ENCODE measurements at regions not wholly inside any gene's neighbourhood (a gene's known extent, or its start where the extent isn't known, plus 50 kb on each side); places are given as distances from the start of the nearest gene placed in this dataset.

GRCh38 chr4:111405989-111406388 is 739.3 kb upstream of the FAM241A start:
- TF ChIP-seq CTCF (conservative IDR thresholded peaks at IDR 0.05; ENCODE audit: control insufficient read depth, insufficient read depth, low read depth, low read length) = no peak
- peak; percentile 31 for DNase-seq (ENCODE audit: low read depth)
- no peak overlapping the region for H3K4me3 ChIP-seq (ENCODE audit: control insufficient read depth, low read depth, low read length)

- no peak for TF ChIP-seq CTCF (conservative IDR thresholded peaks at IDR 0.05; ENCODE audit: control insufficient read depth, insufficient read depth, low read depth, low read length)
- no peak for DNase-seq (ENCODE audit: low read depth)
- no peak overlapping the region for H3K4me3 ChIP-seq (ENCODE audit: control insufficient read depth, low read depth, low read length)
These were observed 734.7 kb upstream of the FAM241A start for GRCh38 chr4:111410571-111410970.

DNA sequence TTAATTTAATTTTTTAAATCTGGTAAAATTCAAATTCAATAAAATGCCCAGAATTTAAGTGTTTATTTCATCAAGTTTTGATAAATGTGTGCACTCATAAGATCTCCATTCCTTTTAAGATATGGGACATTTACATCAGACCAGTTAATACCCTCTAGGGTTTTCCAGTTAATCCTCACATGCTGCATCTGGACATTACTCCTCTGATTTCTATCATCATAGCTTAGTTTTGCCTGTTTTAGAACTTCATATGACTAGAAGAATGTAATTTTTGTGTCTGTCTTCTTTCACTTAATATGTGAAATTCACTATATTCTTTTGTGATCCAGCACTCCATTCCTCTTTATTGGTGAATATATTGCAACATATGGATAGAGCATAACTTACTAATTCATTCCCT is 727.7 kb upstream of the FAM241A start:
- DNase-seq (ENCODE audit: low read depth) = no peak
- TF ChIP-seq CTCF (conservative IDR thresholded peaks at IDR 0.05; ENCODE audit: control insufficient read depth, insufficient read depth, low read depth, low read length) = no peak
- no peak overlapping the region for H3K4me3 ChIP-seq (ENCODE audit: control insufficient read depth, low read depth, low read length)

DNA sequence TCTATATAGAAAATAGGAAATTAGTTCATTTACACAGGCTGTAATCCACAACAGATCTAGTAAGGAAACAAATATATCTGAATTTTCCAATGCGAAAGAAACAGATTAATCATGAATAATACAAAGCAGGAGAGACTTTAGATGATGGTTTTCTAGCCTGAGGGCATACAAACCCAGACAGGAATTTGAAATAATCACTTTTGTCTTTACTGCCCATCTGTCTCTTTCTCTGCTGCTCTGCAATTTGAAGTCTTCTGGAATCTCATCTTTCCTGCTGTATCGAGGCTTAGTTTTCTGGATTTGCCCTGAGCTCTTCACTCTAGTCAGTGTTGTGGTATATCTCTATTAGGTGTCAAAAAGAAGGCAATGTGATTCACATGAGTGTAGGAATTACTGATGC is 711.8 kb upstream of the FAM241A start:
- TF ChIP-seq CTCF (conservative IDR thresholded peaks at IDR 0.05; ENCODE audit: control insufficient read depth, insufficient read depth, low read depth, low read length) = no peak

GRCh38 chr4:111434586-111434985 is 710.7 kb upstream of the FAM241A start:
- H3K4me3 ChIP-seq (ENCODE audit: control insufficient read depth, low read depth, low read length) = no peak overlapping the region
- peak; percentile 42 for DNase-seq (ENCODE audit: low read depth)
- no peak for TF ChIP-seq CTCF (conservative IDR thresholded peaks at IDR 0.05; ENCODE audit: control insufficient read depth, insufficient read depth, low read depth, low read length)

More for the DNA sequence above, 711.8 kb upstream of the FAM241A start:
- H3K4me3 ChIP-seq (ENCODE audit: control insufficient read depth, low read depth, low read length) = no peak overlapping the region
- DNase-seq (ENCODE audit: low read depth) = no peak

DNA sequence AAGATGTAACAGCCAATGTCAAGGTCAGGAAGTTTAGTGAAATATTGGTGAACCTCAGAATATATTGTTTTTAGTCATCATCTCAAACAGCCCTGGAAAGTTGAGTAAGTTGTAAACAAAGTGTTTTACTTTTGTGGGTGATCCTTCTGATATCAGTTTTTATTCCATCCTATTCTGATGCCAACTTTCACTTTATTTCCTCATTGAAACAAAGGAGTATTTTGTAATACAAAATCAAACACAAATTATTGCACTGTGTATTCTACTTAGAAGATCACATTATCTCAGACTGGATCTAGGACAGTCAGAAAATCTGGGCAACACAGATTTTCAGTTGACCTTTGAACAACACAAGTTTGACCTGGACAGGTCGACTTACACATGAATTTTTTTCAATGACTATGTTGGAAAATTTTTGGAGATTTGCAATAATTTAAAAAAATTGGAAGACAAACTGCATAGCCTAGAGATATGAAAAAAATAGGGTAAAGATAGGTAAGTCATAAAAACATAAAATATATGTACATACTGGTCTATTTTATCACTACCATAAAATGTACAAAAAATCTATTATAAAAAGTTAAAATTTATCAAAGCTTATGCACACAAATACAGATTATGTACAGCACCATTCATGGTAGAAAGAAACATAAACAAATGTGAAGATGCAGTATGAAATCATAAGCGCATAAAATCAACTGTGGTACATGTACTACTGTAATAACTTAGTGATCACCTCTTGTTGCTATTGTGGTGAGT is 709.1 kb upstream of the FAM241A start:
- no peak overlapping the region for H3K4me3 ChIP-seq (ENCODE audit: control insufficient read depth, low read depth, low read length)
- TF ChIP-seq CTCF (conservative IDR thresholded peaks at IDR 0.05; ENCODE audit: control insufficient read depth, insufficient read depth, low read depth, low read length) = no peak
- peak; percentile 4 for DNase-seq (ENCODE audit: low read depth)

Data from fibroblast of mammary gland (primary cell).